Tongue (tissue), 1 donor: ENCODE measurements at regions not wholly inside any gene's neighbourhood (a gene's known extent, or its start where the extent isn't known, plus 50 kb on each side); places are given as distances from the start of the nearest gene placed in this dataset.

Experiments used
- DNase-seq: peaks from one replicate; pipeline ENCODE4 v3.0.0-alpha.2; 2015

DNA sequence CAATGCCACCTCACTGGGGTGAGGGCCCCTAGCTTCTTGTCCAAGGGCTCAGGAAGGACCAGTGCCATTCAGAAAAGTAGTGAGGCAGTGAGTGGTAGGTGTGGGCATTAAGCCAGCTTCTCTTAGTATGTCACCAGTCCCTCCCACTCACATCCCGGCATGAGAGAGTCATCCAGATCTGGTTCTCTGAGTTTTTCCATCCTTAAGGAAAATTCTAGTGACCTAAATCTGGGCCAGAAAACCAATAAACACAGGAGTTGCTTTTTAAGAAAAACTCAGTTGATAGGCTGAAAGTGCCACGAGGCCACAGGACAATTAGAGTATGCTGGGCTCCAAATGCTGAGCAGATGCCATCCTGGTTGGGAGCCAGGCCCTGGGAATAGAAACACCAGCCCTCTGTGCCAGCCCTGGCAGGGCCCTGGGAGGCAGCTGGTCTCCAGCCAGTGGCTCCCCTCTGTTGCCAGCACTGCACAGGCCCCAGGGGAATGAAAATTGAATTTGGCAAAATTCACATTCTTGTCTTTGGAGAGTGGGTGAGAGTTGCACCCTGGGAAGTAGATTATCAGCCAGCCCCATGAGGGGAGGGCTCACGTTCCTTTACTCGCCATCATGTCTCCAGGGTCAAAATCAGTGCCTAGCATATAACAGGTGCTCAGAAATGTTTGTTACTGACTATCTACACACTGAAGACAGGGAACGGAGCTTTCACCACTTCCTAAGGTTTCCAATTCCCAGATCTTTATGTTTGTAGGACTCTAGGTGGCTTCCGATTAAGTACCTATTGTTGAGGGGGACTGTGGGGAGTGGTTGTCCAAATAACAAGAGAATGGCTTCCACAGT is 52.8 kb downstream of the FAM43A start:
- peak; percentile 78 for DNase-seq

DNA sequence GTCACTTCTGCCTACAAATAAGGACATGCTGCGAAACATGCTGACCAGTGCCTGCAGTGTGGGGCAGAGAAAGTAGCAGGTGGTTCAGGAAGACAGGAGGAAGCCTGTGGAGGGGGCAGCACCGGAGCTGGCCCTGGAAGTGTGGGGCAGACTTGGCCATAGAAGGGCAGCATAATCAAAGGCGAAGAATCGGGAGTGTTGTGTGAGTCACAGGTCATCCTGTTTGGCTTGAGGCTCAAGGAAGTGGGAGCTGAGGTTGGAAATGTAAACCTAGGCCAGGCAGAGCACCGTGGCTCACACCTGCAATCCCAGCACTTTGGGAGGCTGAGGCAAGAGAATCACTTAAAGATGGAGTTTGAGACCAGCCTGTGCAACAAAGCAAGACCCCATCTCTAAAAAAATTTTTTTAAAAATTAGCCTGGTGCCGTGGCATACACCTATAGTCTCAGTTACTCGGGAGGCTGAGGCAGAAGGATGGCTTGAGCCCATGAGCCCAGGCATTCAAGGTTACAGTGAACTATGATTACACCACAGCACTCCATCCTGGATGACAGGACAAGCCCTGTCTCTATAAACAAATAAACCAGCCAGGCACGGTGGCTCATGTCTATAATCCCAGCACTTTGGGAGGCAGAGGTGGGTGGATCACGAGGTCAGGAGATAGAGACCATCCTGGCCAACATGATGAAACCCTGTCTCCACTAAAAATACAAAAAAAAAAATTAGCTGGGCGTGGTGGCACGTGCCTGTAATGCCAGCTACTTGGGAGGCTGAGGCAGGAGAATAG is 54.0 kb downstream of the FAM43A start:
- DNase-seq = no peak

DNA sequence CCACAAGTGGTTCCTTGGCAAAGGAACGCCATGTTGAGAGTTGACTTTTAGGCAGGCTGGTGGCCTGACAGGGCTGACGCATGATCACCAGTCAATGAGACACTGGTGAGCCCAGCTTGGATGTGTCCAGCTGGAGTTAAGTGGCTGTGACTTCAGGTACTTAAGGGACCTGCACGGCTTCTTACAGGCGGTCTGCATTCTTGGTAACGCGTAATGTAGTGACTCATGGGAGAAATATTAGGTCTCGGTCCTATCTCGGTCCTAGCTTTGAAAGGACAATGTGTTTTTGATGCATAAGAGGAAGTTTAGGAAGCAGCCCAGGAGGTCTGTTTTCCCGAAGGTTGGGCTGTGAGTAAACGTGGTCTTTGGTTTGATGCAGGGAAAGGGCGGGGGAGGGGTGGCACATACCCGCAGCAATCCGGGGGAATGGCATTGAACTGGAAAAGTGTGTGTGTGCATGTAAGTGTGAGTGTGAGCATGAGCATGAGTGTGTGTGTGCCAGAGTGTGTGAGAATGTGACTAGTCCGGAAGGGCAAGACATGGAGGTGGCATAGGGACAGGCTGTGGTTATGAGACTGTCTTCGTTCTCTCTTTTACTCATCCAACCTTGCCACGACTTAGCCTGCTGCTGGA is 55.3 kb downstream of the FAM43A start:
- no peak for DNase-seq

DNA sequence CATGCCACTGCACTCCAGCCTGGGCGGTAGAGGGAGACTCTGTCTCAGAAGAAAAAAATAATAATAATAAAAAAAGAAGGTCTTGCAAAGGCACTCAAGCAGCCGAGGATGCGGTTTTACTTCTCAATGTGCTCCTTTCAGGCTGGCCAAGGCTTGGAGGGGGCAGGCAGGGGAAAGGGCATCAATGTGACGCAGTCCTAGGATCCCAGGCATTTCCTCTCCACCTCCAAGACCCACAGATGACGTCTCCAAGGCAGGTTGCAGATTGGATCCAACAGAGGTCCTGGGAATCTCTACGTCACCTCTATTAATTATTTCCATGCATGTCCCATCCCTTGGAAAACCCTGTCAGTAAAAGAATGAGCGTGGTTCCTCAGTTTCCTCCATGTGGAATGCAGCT is 56.2 kb downstream of the FAM43A start:
- DNase-seq = no peak

DNA sequence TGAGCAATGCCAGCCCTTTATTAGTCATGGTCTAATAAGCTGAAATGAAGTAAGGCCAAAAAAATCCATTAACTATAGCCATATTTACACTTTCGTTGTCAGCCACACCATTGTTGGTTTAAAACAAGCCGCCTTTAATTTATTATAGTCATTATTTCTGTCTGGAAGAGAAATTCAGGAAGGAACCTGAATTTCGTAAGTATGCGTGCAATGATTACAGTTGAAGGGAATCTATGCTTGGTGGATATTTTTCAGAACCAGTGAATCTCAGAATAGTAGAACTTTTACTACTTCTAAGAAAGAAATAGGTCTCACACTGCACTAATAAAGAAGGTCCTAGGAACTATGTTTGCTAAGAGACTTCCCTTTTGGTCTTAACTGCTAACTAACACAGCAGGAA is 59.1 kb downstream of the FAM43A start:
- no peak for DNase-seq

DNA sequence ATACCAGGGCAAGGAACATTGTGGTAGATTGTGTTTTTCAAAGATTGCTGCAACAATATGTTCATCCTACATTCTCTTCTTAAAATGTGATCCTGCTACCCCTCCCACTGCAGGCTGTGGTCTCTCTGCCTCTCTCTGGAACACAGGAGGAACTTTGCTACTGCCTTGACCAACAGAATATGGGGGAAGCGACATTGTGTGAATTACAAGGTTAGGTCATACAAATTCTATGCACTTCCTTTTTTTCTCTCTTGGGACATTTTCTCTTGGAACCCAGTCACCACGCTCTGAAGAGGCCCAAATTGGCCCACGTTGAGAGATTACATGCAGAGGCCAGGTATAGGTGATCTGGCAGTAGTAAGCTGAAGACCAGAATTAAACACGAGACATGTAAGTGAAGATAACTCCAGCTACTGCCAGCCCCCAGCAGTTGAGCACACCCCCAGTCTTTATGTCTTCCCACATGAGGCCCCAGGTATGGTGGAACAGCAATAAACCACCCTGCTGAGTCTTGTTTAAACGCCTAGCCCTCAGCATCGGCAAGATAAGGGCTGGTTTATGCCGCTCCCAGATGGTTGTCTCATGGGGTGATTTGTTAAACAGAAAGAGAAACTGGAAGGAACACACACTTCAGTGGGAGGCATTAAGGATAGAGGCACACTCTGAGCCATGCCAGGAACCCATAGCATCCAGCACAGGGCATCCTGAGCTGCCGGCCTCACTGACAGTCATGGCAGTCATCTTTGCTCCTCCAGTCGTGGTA is 59.9 kb downstream of the FAM43A start:
- DNase-seq = no peak

DNA sequence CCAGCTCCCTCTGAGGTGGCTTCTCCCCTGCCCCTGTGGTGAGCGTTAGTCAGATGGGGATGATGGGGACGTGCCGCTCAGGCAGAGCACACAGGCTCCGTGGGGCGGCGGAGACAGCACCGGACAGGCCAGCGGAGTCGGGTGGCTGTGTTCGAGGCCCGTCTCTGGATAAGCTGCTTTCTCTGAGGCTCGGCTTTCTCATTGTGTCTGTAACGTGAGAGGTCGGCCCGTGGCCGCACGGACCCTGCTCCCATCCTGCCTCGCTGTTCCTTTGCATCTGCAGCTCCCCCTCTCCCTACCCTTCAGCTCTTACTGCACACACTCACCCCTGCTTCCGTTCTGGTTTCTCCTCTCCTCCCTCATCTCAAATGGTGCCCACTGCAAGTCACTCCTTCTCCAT is 62.5 kb downstream of the FAM43A start:
- no peak for DNase-seq

DNA sequence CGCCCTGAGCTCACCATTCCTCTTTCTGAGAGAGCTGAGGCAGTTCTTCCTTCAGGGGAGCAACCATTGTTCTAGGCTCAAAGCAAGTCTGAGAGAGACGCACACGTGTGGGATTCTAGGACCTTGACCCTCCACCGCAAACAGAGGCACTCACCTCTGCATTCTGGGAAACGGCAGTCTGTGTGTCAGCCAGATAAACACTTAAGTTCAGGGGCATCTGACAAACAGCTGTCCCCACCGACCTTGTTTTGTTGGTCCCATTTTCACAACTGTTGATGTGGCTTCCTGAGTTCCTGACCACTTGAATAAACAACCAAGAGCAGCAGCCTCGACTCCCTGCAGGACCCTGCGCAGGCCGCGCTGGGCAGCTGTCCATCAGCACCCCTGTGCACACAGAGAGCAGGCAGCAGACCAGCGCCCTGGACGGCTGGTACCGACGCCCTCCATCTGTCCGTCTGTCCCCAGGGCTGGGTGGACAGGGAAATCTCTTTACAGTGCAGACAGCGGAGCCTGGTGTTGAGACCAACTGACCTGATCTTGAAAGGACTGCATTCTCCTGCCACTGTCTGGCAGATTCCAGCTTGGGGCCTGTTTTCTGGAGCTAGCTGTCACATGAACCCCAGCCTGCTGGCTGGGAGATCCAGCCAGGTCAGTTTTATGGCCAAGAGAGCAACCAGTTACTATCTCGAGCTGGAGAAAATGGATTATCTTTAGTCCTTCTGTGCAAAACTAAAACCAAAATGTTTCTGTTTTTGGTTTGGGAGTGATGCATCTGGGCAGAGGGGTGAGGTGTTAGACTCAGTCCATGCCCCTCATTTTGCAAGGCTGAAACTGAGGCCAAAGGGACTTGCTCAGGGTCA is 64.2 kb downstream of the FAM43A start:
- no peak for DNase-seq

DNA sequence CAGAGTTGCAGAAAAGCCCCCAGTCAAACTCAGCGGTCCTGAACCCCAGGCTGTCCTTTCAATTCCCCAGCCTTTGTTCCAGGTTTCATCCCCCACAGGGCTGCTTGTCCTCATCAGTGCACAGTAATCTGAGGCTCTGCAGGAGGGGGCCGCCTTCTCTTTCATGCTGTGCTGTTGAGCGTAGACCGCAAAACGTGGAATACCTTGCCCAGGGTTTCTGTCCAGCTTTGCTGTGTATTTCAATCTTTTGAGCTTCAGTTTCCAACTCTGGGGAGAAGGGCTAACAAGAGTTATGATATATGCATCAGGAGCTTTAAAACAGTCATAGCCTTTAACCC is 64.8 kb downstream of the FAM43A start:
- DNase-seq = no peak

DNA sequence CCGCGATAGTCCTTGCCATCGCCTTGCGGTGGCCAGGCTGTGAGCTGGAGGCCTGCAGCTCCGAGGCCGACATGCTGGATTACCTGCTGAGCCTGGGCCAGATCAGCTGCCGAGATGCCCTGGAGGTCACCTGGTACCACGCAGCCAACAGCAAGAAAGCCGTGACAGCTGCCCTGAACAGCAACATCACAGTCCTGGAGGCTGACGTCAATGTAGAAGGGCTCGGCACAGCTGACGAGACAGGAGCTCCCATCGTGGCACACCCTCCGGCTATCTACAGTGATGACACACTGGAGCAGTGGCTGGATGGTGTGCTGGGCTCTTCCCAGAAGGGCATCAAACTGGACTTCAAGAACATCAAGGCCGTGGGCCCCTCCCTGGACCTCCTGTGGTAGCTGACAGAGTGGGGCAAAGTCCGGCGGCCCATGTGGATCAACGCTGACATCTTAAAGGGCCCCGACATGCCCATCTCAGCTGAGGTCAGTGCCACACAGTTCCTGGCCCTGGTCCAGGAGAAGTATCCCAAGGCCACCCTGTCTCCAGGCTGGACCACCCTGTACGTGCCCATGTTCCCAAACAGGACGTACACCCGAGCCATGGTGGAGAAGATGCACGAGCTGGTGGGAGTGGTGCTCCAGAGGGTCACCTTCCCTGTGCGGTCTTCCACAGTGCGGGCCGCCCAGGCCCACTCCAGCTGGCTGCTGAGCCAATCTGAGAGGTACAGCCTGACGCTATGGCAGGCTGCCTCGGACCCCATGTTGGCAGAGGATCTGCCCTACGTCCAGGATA is 70.2 kb downstream of the FAM43A start:
- peak; percentile 43 for DNase-seq

DNA sequence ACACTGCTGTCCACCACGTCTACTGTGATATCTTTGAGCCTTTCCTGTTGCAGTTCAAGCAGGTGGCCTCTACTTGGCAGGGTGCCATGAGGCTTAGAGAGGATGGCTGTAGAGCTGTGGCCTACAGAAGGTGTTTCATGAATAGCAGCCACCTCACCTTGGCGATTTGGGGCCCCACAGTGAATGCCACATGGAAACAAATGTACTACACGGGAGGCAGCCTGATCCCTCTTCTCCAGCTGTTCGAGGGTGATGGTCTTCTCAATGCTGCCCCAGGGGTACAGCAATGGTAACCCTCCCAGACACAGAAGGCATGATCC is 70.7 kb downstream of the FAM43A start:
- DNase-seq = peak; percentile 34

DNA sequence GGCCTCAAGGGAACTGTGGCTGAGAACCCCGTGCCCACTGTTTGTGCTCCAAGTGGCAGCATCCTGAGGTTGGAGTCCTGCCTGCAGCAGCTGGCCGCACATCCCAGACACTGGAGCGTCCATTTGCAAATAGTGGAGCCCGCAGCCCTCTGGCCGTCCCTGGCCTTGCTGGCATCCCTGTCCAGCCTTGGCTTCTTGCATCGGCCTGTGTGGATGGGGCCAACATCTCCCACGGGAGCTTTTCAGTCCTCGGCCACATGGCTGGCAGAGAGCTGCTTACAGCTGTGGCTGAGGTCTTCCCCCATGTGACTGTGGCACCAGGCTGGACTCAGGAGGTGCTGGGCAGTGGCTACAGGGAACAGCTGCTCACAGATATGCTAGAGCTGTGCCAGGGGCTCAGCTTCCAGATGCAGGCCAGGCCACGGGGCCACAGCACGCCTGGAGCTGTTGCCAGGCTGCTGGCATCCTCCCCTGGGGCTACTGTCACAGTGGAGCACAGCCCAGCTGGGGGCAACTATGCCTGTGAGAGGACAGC is 71.2 kb downstream of the FAM43A start:
- DNase-seq = peak; percentile 82

DNA sequence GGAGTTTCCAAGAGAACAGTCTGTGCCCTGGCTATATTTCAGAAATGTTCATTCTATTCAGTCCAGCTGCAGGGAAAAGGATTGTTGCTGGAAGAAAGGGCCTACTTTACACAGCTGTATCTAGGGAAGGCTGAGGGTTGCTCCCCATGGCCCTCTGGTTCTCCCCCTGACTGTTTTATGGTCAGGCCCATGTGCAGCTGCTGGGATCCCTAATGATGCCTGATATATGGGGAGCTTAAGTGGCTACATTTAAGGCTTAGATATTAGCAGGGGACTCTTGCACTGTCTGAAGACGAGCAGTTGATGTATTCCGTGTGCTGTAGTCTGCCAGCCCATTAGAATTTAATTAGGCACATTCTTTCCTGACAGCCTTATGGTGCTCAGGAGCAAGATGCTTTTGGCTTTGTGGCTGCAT is 72.0 kb downstream of the FAM43A start:
- DNase-seq = peak; percentile 91

DNA sequence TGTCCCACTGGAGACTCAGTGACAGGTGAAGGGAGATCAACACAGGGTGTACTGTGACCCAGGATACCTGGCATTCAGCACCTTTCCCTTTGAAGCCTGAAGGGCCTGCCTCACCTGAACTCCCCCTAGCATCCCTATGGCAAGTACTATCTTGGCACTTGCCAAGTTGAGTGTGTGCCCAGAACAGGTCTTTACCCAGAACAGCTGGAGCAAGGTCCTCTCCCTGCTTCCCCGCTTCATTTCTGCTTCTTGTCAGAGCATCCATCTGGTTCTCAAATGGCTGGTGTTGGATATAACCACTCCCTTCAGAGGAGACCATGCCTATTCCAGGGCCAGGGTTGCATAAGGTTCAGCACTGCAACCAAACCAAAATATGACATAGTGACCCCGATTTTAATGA is 73.0 kb downstream of the FAM43A start:
- DNase-seq = no peak

DNA sequence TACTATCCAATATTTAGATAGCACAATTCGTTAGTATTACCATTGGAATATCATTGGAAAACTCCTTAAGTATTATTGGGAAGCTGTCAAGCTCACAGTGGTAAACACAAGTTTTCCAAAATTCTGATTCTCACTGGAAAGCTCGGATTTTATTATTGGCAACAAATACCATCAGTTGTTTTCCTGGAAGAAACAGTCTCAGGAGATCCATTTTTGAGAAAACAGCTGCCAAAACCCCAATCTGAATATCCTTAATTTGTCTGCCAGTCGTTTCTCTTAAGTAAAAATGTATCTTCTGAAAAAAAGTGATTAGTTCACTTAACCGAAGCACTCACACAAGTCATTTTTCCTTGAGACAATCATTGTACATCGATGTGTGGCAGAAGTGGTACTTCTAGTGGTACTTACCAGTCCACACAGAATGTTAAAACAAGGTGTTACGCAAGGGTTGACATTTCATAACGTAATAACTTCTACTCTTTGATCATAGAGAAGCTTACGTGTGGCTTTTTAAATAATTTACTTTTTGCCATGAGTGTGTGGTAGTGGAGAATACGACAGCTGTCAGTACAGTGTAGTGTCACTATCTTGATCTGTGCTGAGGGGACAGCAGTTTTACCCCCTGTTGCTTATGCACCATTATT is 74.9 kb downstream of the FAM43A start:
- DNase-seq = no peak

DNA sequence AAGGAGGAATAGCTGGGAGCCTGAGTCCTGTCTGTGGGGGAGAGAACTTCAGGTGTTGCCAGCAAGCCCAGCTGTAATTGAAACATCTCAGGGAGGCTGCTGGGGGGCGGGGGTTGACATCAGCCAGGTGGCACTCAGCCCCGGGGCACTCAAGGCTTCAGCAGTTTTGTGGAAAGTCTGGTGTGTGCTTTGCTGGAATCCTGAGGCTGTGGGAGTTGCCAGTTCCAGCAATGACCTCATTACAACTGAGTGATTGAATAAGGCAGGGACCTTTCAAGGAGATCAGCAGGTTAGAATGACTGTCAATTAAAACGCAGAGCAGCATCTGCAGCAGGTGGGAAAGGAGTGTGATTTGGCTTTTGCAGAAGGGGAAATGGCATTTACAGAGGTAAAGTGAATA is 75.7 kb downstream of the FAM43A start:
- DNase-seq = peak; percentile 76

DNA sequence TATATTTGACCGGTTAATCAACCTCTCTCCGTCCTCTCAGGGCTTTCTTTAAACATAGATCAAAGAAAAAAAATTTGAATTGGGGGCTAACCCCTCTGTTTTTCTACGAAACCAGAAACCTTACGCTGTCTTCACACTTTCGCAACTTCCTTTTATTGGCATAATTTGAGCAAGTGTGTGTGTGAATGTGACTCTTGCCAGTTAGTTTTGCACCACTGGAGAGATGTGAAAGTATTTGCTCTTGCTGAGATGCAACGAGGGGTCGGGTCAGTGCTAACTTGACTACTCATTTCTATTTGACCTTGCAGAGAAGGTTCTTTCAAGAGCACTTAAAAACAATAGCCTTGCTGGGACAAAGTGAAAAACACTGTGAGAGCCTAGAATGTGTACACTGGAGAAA is 81.2 kb downstream of the FAM43A start:
- no peak for DNase-seq

DNA sequence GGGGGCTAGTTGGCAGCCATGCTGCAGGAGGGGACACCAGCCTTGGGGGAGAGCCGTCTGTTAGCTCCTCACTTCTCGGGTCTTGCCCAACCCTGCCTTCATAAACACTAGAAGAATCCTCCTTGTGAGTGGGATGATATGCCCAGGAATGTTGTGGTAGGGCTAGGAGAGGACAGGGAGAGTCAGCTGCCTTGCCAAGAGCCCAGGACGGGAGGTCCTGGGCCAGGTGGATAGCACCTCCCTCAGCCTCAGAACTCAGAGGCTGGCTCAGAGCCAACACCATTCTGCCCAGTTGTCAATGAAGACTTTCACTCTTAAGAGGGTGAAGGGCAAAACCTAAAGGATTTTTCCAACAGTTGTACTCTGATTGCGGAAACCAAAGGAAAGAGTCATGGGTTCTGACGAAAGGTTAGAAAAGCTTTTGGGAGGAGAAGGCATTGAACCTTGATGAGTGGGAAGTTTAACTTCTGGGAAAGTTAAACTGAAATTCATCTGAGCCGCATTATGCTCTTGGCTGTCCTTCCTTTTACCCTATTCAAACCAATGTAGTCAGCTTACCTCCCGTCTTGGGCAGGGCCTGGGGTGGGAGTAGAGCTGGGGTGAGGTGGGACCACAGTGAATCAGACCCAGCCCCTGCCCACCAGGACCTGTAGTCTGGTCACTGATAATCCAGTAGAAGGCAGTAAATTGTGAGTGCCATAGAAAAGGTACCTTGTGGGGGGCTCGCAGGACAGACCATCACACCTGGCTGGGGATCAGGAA is 81.9 kb downstream of the FAM43A start:
- no peak for DNase-seq

DNA sequence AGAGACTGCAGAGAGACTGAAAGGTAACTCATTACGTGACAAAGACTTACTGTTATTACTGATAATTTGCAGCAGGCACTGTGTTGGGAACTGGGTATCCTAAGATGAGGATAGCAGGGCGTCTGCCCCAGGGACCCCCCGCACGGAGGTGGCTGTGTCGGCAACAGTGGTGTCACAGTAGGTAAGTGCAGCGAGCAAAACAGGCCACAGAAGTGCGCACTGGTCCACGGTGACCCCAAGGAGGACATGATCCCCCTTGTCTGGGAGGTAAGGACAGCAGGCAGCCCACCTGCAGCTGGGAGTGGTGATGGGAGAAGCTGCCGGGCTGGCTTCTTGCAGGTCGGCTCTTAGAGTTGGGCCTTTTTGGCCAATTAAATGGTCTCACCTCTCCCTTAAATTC is 82.9 kb downstream of the FAM43A start:
- no peak for DNase-seq
